B cell (primary cell): ENCODE measurements at regions not wholly inside any gene's neighbourhood (a gene's known extent, or its start where the extent isn't known, plus 50 kb on each side); places are given as distances from the start of the nearest gene placed in this dataset.

Source experiments
- EZH2 ChIP-seq: IDR thresholded peaks from 2 replicates; pipeline ENCODE4 v1.6.1; 2012; ENCODE audit warnings: borderline replicate concordance, low read depth, mild to moderate bottlenecking, moderate library complexity, low read length; ENCODE audit not compliant: insufficient read depth, poor library complexity, severe bottlenecking
- TF ChIP-seq, protein P1 (sequence below): fragments of 200-600 bp; IDR thresholded peaks from one replicate; pipeline ENCODE4 v1.8.0; 2022; ENCODE audit warnings: antibody characterized with exemption, mild to moderate bottlenecking

DNA sequence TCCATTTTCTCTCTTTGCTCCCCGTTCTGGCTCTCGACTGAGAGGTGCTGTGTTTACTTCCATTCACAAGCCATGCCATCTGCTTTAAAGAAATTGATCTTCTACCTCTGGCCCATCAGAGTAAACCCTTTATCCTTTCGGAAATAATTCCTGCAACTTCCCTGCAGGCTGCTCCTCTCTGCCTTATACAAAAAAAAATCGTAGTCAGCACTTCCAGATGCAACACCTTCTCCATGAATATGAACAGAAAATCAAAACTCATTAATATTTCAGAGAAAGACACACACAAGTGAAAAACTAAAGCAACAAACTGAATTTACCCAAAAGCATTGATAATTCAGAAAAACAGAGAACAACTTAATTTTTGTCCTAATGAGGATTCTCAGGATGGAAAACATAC is 127.6 kb upstream of the FSCB start:
- TF ChIP-seq EZH2, result no peak
- TF ChIP-seq, protein P1, sequence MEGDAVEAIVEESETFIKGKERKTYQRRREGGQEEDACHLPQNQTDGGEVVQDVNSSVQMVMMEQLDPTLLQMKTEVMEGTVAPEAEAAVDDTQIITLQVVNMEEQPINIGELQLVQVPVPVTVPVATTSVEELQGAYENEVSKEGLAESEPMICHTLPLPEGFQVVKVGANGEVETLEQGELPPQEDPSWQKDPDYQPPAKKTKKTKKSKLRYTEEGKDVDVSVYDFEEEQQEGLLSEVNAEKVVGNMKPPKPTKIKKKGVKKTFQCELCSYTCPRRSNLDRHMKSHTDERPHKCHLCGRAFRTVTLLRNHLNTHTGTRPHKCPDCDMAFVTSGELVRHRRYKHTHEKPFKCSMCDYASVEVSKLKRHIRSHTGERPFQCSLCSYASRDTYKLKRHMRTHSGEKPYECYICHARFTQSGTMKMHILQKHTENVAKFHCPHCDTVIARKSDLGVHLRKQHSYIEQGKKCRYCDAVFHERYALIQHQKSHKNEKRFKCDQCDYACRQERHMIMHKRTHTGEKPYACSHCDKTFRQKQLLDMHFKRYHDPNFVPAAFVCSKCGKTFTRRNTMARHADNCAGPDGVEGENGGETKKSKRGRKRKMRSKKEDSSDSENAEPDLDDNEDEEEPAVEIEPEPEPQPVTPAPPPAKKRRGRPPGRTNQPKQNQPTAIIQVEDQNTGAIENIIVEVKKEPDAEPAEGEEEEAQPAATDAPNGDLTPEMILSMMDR, result no peak
